OCI-LY7 (cell line): ENCODE measurements at regions not wholly inside any gene's neighbourhood (a gene's known extent, or its start where the extent isn't known, plus 50 kb on each side); places are given as distances from the start of the nearest gene placed in this dataset.

Source experiments
- BruUV-seq: library from RNA; stranded (reverse); fragments of 400-500 nt; replicated peaks from 2 replicates; lab custom pipeline; 2021; lab: Mats Ljungman, UMichigan
- CTCF ChIA-PET: fragments of 300-600 bp; sonication (Branson Sonifier 250); formaldehyde crosslinking; loops from one replicate; lab custom pipeline; 2022; ENCODE audit warnings: antibody characterized with exemption; ENCODE audit not compliant: unreplicated experiment; lab: Charles Lee
- POLR2A ChIA-PET: fragments of 300-600 bp; sonication (Branson Sonifier 250); formaldehyde crosslinking; loops from one replicate; lab custom pipeline; 2022; ENCODE audit warnings: antibody characterized with exemption; lab: Charles Lee
- DNase-seq: peaks from one replicate; pipeline ENCODE4 v3.0.0-alpha.2; 2015; ENCODE audit warnings: low spot score
- H2AFZ ChIP-seq: fragments of 200-600 bp; sonication (generic), shearing (Covaris generic); 2 replicates; pipeline ENCODE4 v1.6.1; 2014; ENCODE audit warnings: mild to moderate bottlenecking, antibody characterized with exemption, low read length, moderate library complexity
- H3K27ac ChIP-seq: fragments of 200-600 bp; sonication (generic); 2 replicates; pipeline ENCODE4 v1.5.1; 2014; ENCODE audit warnings: mixed run types, low read depth, mild to moderate bottlenecking, moderate library complexity, low read length, inconsistent platforms; ENCODE audit not compliant: poor library complexity, severe bottlenecking
- H3K36me3 ChIP-seq: fragments of 200-600 bp; sonication (generic); 2 replicates; pipeline ENCODE4 v1.6.1; 2014; ENCODE audit warnings: mild to moderate bottlenecking, antibody characterized with exemption, low read length, moderate library complexity, mixed read lengths; ENCODE audit not compliant: insufficient read depth
- H3K4me1 ChIP-seq: fragments of 200-600 bp; sonication (generic); 2 replicates; pipeline ENCODE4 v1.5.1; 2014; ENCODE audit warnings: mild to moderate bottlenecking, low read length; ENCODE audit not compliant: insufficient read depth, poor library complexity, severe bottlenecking
- H3K4me2 ChIP-seq: fragments of 200-600 bp; sonication (generic); 2 replicates; pipeline ENCODE4 v1.6.1; 2014; ENCODE audit warnings: mild to moderate bottlenecking, low read length
- H3K4me3 ChIP-seq: fragments of 200-600 bp; sonication (generic); 2 replicates; pipeline ENCODE4 v1.5.1; 2014; ENCODE audit warnings: mild to moderate bottlenecking, low read depth, low read length; ENCODE audit not compliant: poor library complexity, severe bottlenecking
- H3K79me2 ChIP-seq: fragments of 200-600 bp; sonication (generic); 2 replicates; pipeline ENCODE4 v1.6.1; 2016; ENCODE audit warnings: low read depth, mild to moderate bottlenecking, low read length, moderate library complexity, mixed read lengths; ENCODE audit not compliant: insufficient read depth
- H3K9me2 ChIP-seq: fragments of 200-600 bp; sonication (generic); 2 replicates; pipeline ENCODE4 v1.6.1; 2016; ENCODE audit warnings: mild to moderate bottlenecking, low read length, mixed read lengths; ENCODE audit not compliant: insufficient read depth
- H3K9me3 ChIP-seq: fragments of 200-600 bp; sonication (generic); 2 replicates; pipeline ENCODE4 v1.6.1; 2014; ENCODE audit warnings: mild to moderate bottlenecking, mixed run types, low read length, mixed read lengths
- H4K20me1 ChIP-seq: fragments of 200-600 bp; sonication (generic); 2 replicates; pipeline ENCODE4 v1.6.1; 2014; ENCODE audit warnings: mild to moderate bottlenecking, antibody characterized with exemption, low read length, moderate library complexity, mixed read lengths; ENCODE audit not compliant: insufficient read depth
- CTCF ChIP-seq: fragments of 200-600 bp; sonication (generic); conservative IDR thresholded peaks from 2 replicates; pipeline ENCODE4 v1.5.1; 2014; ENCODE audit warnings: mild to moderate bottlenecking, antibody characterized with exemption, low read length, moderate library complexity, mixed read lengths
- EZH2phosphoT487 ChIP-seq: fragments of 200-600 bp; sonication (generic); IDR thresholded peaks from 2 replicates; pipeline ENCODE4 v1.6.1; 2018; ENCODE audit warnings: low read depth, borderline replicate concordance, mild to moderate bottlenecking, mixed run types, antibody characterized with exemption, low read length, moderate library complexity, mixed read lengths
- intact Hi-C: fragments of 100-400 bp; cut with micrococcal nuclease; formaldehyde crosslinking; loops from one replicate; pipeline ENCODE4 v1.10.0; 2022; ENCODE audit not compliant: unreplicated experiment

- H2AFZ ChIP-seq: no peak overlapping the region
- H3K4me1 ChIP-seq: no peaks in the 10 kb centered on the region
- no peaks in the 10 kb centered on the region for H3K36me3 ChIP-seq
- no peak overlapping the region for H3K4me2 ChIP-seq
- intact Hi-C loops: no loop called here
- no peak overlapping the region for H3K4me3 ChIP-seq
- H3K27ac ChIP-seq: no peak overlapping the region
- no peaks in the 10 kb centered on the region for H3K9me3 ChIP-seq
- CTCF ChIA-PET: no interaction called here
- TF ChIP-seq CTCF: no peak
- TF ChIP-seq EZH2phosphoT487: no peak
- H3K79me2 ChIP-seq: no peaks in the 10 kb centered on the region
- no peak for DNase-seq
- POLR2A ChIA-PET: no interaction called here
- BruUV-seq: no TSS peak
- no peaks in the 10 kb centered on the region for H3K9me2 ChIP-seq
- no peaks in the 10 kb centered on the region for H4K20me1 ChIP-seq
Measured at GRCh38 chr5:34571677-34572041, 84.5 kb upstream of the RAI14 start.

GRCh38 chr5:34574936-34575467 is 81.1 kb upstream of the RAI14 start:
- Histone ChIP-seq H3K4me3 (no peak overlapping the region), H3K27ac (no peak overlapping the region), H2AFZ (no peak overlapping the region), H3K79me2 (no peaks in the 10 kb centered on the region), H3K9me2 (no peaks in the 10 kb centered on the region), H3K36me3 (no peaks in the 10 kb centered on the region), H3K4me1 (no peaks in the 10 kb centered on the region), H3K4me2 (no peak overlapping the region), H3K9me3 (no peaks in the 10 kb centered on the region), H4K20me1 (no peaks in the 10 kb centered on the region)
- no peak for DNase-seq
- ChIA-PET CTCF (no interaction called here), POLR2A (no interaction called here)
- TF ChIP-seq CTCF (no peak), EZH2phosphoT487 (no peak)
- no TSS peak for BruUV-seq
- intact Hi-C loops: no loop called here

GRCh38 chr5:34576891-34577666 is 79.0 kb upstream of the RAI14 start:
- Histone ChIP-seq H3K27ac (no peak overlapping the region), H2AFZ (no peak overlapping the region), H3K36me3 (no peaks in the 10 kb centered on the region), H3K9me3 (no peaks in the 10 kb centered on the region), H3K4me2 (no peak overlapping the region), H4K20me1 (no peaks in the 10 kb centered on the region), H3K4me3 (no peak overlapping the region), H3K79me2 (no peaks in the 10 kb centered on the region), H3K9me2 (no peaks in the 10 kb centered on the region), H3K4me1 (no peaks in the 10 kb centered on the region)
- DNase-seq: no peak
- ChIA-PET CTCF (no interaction called here), POLR2A (no interaction called here)
- intact Hi-C loops: no loop called here
- TF ChIP-seq CTCF (no peak), EZH2phosphoT487 (no peak)
- BruUV-seq: no TSS peak
